ENCODE measurements at regions not wholly inside any gene's neighbourhood (a gene's known extent, or its start where the extent isn't known, plus 50 kb on each side); places are given as distances from the start of the nearest gene placed in this dataset.

- ATAC-seq (ENCODE audit: poor library complexity) (no peak), DNase-seq (no peak)
- no peak overlapping the region for H3K27ac ChIP-seq (ENCODE audit: low read depth in 1 of 2, low read length in 2 of 2)
- intact Hi-C loops (cut with DNase I, micrococcal nuclease) = no loop called here
- no peaks in the 10 kb centered on the region for H3K4me1 ChIP-seq (ENCODE audit: insufficient read depth, low read length)
- no peaks in the 10 kb centered on the region for H3K36me3 ChIP-seq (ENCODE audit: insufficient read depth, low read length)
- H3K27ac Mint-ChIP-seq = no peak overlapping the region
- H3K4me1 Mint-ChIP-seq (ENCODE audit: low read depth) = no peaks in the 10 kb centered on the region
- ChIA-PET POLR2A (no interaction called here), CTCF (interaction anchor here (0.5 kb wide), 1 partner anchor 12 kb away, joined by 4 read pairs; no protein-coding TSS in a partner anchor)
- H3K9me3 Mint-ChIP-seq = no peaks in the 10 kb centered on the region
- no peaks in the 10 kb centered on the region for H3K36me3 Mint-ChIP-seq (ENCODE audit: low read depth)
- TF ChIP-seq CTCF (IDR thresholded peaks at IDR 0.05) = no peak
- H3K4me3 Mint-ChIP-seq = no peak overlapping the region
- no peak overlapping the region for H3K4me3 ChIP-seq (ENCODE audit: low read length)
- H3K27me3 Mint-ChIP-seq = no peaks in the 10 kb centered on the region
- H3K9me3 ChIP-seq (ENCODE audit: control insufficient read depth in 1 of 2, insufficient read depth in 1 of 2, low read length in 2 of 2) = no peaks in the 10 kb centered on the region
- H3K27me3 ChIP-seq (ENCODE audit: control insufficient read depth in 1 of 2, insufficient read depth in 2 of 2, low read length in 2 of 2) = no peaks in the 10 kb centered on the region
Measured at GRCh38 chr2:220025207-220025606, 397.8 kb downstream of the SLC4A3 start.

GRCh38 chr2:220029013-220029412, 401.6 kb downstream of the SLC4A3 start:
- Histone ChIP-seq H3K9me3 (ENCODE audit: control insufficient read depth in 1 of 2, insufficient read depth in 1 of 2, low read length in 2 of 2) (peaks cover 0 to under 1% of the 10 kb centered on the region in 2 experiments), H3K36me3 (ENCODE audit: insufficient read depth, low read length) (no peaks in the 10 kb centered on the region), H3K4me3 (ENCODE audit: low read length) (no peak overlapping the region), H3K27me3 (ENCODE audit: control insufficient read depth in 1 of 2, insufficient read depth in 2 of 2, low read length in 2 of 2) (no peaks in the 10 kb centered on the region), H3K27ac (ENCODE audit: low read depth in 1 of 2, low read length in 2 of 2) (no peak overlapping the region), H3K4me1 (ENCODE audit: insufficient read depth, low read length) (no peaks in the 10 kb centered on the region)
- TF ChIP-seq CTCF (IDR thresholded peaks at IDR 0.05) = no peak
- ATAC-seq (ENCODE audit: poor library complexity) (no peak), DNase-seq (no peak)
- H3K4me1 Mint-ChIP-seq (ENCODE audit: low read depth) = no peaks in the 10 kb centered on the region
- no peak overlapping the region for H3K27ac Mint-ChIP-seq
- intact Hi-C loops (cut with DNase I, micrococcal nuclease) = no loop called here
- POLR2A ChIA-PET = no interaction called here
- no peak overlapping the region for H3K4me3 Mint-ChIP-seq
- H3K27me3 Mint-ChIP-seq = no peaks in the 10 kb centered on the region
- H3K36me3 Mint-ChIP-seq (ENCODE audit: low read depth) = no peaks in the 10 kb centered on the region
- CTCF ChIA-PET = no interaction called here
- no peaks in the 10 kb centered on the region for H3K9me3 Mint-ChIP-seq

DNA sequence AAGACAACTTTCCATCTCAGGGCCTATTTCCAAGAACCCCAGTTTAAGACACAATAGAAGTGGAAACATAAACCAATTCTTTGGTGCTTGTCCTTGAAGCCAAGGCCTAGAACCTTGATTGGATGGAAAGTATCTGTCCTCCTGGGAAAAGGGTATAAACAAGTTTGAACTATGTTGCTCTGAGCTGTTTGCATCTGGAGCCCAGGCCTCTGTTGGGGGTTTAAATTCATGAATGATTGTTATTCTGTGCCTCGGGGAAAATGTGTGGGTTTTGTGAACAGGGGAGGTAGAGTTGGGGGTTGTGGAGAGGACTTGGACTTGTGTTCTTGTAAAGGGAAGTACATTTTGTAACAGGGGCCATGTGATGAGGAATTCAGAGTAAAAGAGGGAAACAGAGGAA, 406.1 kb downstream of the SLC4A3 start:
- H3K36me3 ChIP-seq (ENCODE audit: insufficient read depth, low read length) = no peaks in the 10 kb centered on the region
- H3K27ac ChIP-seq (ENCODE audit: low read depth in 1 of 2, low read length in 2 of 2) = no peak overlapping the region
- H3K27ac Mint-ChIP-seq = no peak overlapping the region
- DNase-seq (no peak), ATAC-seq (ENCODE audit: poor library complexity) (no peak)
- no peak for TF ChIP-seq CTCF (IDR thresholded peaks at IDR 0.05)
- no peaks in the 10 kb centered on the region for H3K9me3 Mint-ChIP-seq
- H3K4me1 Mint-ChIP-seq (ENCODE audit: low read depth) = no peaks in the 10 kb centered on the region
- H3K4me1 ChIP-seq (ENCODE audit: insufficient read depth, low read length) = no peaks in the 10 kb centered on the region
- ChIA-PET POLR2A (no interaction called here), CTCF (no interaction called here)
- no peak overlapping the region for H3K4me3 ChIP-seq (ENCODE audit: low read length)
- no peaks in the 10 kb centered on the region for H3K36me3 Mint-ChIP-seq (ENCODE audit: low read depth)
- peaks cover 0 to 4% of the 10 kb centered on the region in 2 experiments for H3K9me3 ChIP-seq (ENCODE audit: control insufficient read depth in 1 of 2, insufficient read depth in 1 of 2, low read length in 2 of 2)
- H3K27me3 Mint-ChIP-seq = peaks cover 5% of the 10 kb centered on the region
- H3K27me3 ChIP-seq (ENCODE audit: control insufficient read depth in 1 of 2, insufficient read depth in 2 of 2, low read length in 2 of 2) = no peaks in the 10 kb centered on the region
- intact Hi-C loops (cut with DNase I, micrococcal nuclease) = no loop called here
- no peak overlapping the region for H3K4me3 Mint-ChIP-seq
